CD4-positive, alpha-beta T cell treated with Interleukin-2 at 100 ng/mL for 4 hours (primary cell): ENCODE measurements at regions not wholly inside any gene's neighbourhood (a gene's known extent, or its start where the extent isn't known, plus 50 kb on each side); places are given as distances from the start of the nearest gene placed in this dataset.
"Not testable (repeated sequence)": the region's sequence is repeated elsewhere in the genome, so short reads cannot be mapped to it uniquely, and the experiment has no call there.

ENCODE experiments used
- DNase-seq: peaks from one replicate; pipeline ENCODE4 v3.0.0-alpha.2; 2020; ENCODE audit warnings: low spot score

- no peak for DNase-seq
Observed at GRCh38 chr17:27209316-27209715, 84.6 kb upstream of the WSB1 start.

GRCh38 chr17:27210809-27211208 is 83.1 kb upstream of the WSB1 start:
- not testable (repeated sequence) for DNase-seq

- DNase-seq = no peak
Observed at GRCh38 chr17:27216836-27217235, 77.1 kb upstream of the WSB1 start.

GRCh38 chr17:27217631-27218030 is 76.3 kb upstream of the WSB1 start:
- no peak for DNase-seq

- DNase-seq = no peak
Observed at GRCh38 chr17:27218041-27218440, 75.9 kb upstream of the WSB1 start.

- no peak for DNase-seq
Observed at GRCh38 chr17:27218719-27219488, 75.0 kb upstream of the WSB1 start.

- no peak for DNase-seq
Observed at GRCh38 chr17:27222515-27222914, 71.4 kb upstream of the WSB1 start.

GRCh38 chr17:27224526-27225315 is 69.2 kb upstream of the WSB1 start:
- no peak for DNase-seq

- DNase-seq = no peak
Observed at GRCh38 chr17:27226611-27227230, 67.2 kb upstream of the WSB1 start.

GRCh38 chr17:27230996-27231395 is 62.9 kb upstream of the WSB1 start:
- no peak for DNase-seq

DNA sequence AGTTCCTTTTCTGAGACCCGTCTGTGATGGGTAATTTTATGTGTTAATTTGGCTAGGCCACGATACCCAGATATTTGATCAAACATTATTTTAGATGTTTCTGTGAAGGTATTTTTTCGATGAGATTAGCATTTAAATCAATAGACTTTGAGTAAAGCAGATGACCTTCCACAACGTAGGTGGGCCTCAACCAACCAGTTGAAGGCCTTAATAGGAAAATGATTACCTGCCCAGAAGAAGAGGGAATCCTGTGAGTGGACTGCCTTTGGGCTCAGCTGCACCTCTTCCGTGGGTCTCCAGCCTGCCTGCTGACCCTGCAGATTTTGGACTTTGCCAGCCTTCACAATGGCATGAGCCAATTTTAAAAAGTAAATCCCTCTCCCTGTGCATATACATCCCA is 61.6 kb upstream of the WSB1 start:
- no peak for DNase-seq

- no peak for DNase-seq
Observed at GRCh38 chr17:27233059-27233458, 60.9 kb upstream of the WSB1 start.

- no peak for DNase-seq
Observed at GRCh38 chr17:27233776-27234175, 60.1 kb upstream of the WSB1 start.

- DNase-seq = peak; percentile 82
Observed at GRCh38 chr17:27236717-27237315, 57.1 kb upstream of the WSB1 start.

DNA sequence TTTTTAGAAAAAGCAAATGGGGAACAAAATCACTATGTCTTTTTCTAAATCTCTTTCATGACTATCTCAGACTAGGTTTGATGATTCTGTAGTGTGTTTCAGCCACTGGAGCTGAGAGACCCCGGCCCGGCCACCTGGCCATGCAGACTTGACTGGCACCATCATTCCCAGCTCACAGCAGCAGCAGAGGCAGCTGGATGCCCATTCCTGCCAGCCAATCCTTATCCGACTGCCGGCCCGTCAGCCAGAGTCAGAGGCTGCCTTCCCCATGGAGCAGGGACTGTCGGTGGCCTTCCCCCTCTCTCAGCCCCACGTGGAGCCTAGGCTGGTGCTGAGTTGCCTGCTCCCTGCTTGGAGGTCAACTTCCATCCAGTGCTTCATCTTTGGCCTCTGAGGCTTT is 56.0 kb upstream of the WSB1 start:
- DNase-seq = no peak

DNA sequence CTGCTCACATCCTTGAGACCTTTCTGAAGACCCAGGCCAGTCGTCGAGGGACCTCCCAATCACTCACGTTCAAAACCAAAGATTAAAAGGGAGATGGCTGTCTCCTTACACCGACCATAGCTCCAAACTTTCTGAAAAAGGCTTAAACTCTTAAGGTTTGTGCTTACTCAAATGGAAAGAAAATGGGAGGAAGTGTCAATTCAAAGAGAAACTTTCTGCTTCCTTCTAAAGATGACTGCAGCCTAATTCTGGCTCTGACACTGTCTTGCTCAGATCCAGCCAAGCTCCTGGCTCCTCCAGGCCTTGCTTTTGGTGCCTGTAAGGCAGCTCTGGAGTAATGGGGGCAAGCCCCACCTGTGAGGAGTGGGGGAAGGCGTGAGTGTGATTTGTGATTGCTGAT is 54.9 kb upstream of the WSB1 start:
- no peak for DNase-seq

DNA sequence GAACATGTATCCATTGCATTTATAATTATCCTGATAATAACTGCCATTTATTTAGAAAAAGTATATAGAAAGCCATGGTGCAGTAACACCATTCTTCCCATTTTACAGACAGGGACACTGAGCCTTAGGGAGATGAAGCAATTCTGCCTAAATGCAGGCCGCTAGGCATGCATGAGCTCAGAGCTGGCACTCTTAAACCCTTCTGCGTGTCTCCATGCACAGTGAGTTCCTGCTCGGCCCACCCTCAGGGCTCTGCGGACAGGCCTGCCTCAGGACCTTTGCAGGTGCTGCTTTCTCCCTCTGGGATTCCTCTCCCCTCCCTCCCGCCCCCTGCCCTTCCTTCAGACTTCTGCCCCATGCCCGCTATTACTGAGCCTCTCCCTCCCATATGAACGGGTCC is 54.3 kb upstream of the WSB1 start:
- DNase-seq = no peak

GRCh38 chr17:27240086-27240801 is 53.7 kb upstream of the WSB1 start:
- DNase-seq = no peak

DNA sequence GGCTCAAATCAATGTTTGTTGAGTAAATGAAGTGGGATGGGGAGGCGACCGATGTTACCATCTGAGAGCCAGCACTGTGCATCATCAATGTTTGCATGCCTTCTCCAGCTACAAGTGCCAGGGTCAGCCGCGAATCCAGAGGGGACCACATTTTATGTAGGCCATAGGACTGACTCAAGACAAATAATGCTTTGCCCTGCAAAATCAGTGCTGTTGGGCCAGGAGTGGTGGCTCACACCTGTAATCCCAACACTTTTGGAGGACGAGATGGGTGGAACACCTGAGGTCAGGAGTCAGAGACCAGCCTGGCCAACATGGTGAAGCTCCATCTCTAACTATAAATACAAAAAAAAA is 53.1 kb upstream of the WSB1 start:
- DNase-seq = no peak

- DNase-seq = no peak
Observed at GRCh38 chr17:27241346-27241946, 52.5 kb upstream of the WSB1 start.

- DNase-seq = no peak
Observed at GRCh38 chr17:27242951-27243350, 51.0 kb upstream of the WSB1 start.

GRCh38 chr17:27244011-27244410 is 49.9 kb upstream of the WSB1 start:
- no peak for DNase-seq
